AG04450 (cell line): ENCODE measurements at regions not wholly inside any gene's neighbourhood (a gene's known extent, or its start where the extent isn't known, plus 50 kb on each side); places are given as distances from the start of the nearest gene placed in this dataset.

ENCODE experiments used
- CTCF ChIA-PET: fragments of 300-600, 350-600 bp; formaldehyde crosslinking; extraction: SDS; loops from one replicate; lab custom pipeline; 2022; ENCODE audit warnings: antibody characterized with exemption, inconsistent platforms; lab: Charles Lee
- POLR2A ChIA-PET: fragments of 350-600 bp; formaldehyde crosslinking; extraction: SDS; loops from one replicate; lab custom pipeline; 2021; ENCODE audit warnings: antibody characterized with exemption, inconsistent platforms; lab: Yijun Ruan, JAX
- DNase-seq: peaks from one replicate; pipeline ENCODE4 v3.0.0-alpha.2; 2011; ENCODE audit warnings: low read depth, low spot score
- H3K27ac ChIP-seq: one replicate; pipeline ENCODE4 v1.5.1; 2012; ENCODE audit warnings: low read depth, low read length, control low read depth
- H3K27me3 ChIP-seq: one replicate; pipeline ENCODE4 v1.6.0; 2012; ENCODE audit warnings: low read length; ENCODE audit not compliant: control insufficient read depth, insufficient read depth
- H3K4me3 ChIP-seq: 2 replicates; pipeline ENCODE4 v1.5.1; 2011; ENCODE audit warnings: mild to moderate bottlenecking, low read depth, low read length, control low read depth
- H3K9me3 ChIP-seq: 2 replicates; pipeline ENCODE4 v1.5.1; 2012; ENCODE audit warnings: low read length; ENCODE audit not compliant: control insufficient read depth, insufficient read depth
- CTCF ChIP-seq: IDR thresholded peaks from 2 replicates; pipeline ENCODE4 v1.5.1; 2011; ENCODE audit warnings: low read depth, low read length, control low read depth, inconsistent platforms

- Histone ChIP-seq H3K4me3 (no peak overlapping the region), H3K9me3 (no peaks in the 10 kb centered on the region; the same call in 1 of the 2 replicates), H3K27ac (no peak overlapping the region), H3K27me3 (no peaks in the 10 kb centered on the region)
- ChIA-PET POLR2A (no interaction called here), CTCF (no interaction called here)
- DNase-seq: no peak
- no peak for TF ChIP-seq CTCF
These were observed 478.9 kb upstream of the PSMD7 start for GRCh38 chr16:73817526-73818324.

GRCh38 chr16:73813527-73813926, 483.1 kb upstream of the PSMD7 start:
- Histone ChIP-seq H3K27ac (no peak overlapping the region), H3K4me3 (no peak overlapping the region), H3K9me3 (no peaks in the 10 kb centered on the region), H3K27me3 (no peaks in the 10 kb centered on the region)
- TF ChIP-seq CTCF: no peak
- no peak for DNase-seq
- CTCF ChIA-PET: no interaction called here
- POLR2A ChIA-PET: no interaction called here

- no peak for DNase-seq
- Histone ChIP-seq H3K9me3 (no peaks in the 10 kb centered on the region), H3K27me3 (no peaks in the 10 kb centered on the region), H3K27ac (no peak overlapping the region), H3K4me3 (no peak overlapping the region)
- ChIA-PET CTCF (no interaction called here), POLR2A (no interaction called here)
- TF ChIP-seq CTCF: no peak
These were observed 492.2 kb upstream of the PSMD7 start for GRCh38 chr16:73804456-73804855.

DNA sequence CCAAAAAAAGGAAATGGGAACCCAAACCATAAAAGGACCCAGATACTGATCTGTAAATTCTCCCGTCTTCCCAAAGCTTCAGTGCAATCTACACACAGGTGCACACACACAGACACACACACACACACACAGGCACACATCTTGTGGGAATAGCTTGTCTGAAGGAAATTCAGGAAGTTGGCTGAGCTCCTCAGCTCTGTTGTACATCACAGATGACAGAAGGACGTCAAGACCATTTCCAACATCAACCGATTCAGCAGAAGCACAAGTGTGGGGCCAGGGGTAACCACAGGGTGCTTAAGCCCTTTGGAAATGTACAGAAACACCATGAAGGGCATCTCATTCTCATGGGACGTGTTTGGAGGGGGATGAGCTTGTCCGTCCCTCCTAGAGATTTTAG, 498.1 kb upstream of the PSMD7 start:
- Histone ChIP-seq H3K27me3 (no peaks in the 10 kb centered on the region), H3K27ac (no peak overlapping the region), H3K9me3 (no peaks in the 10 kb centered on the region), H3K4me3 (no peak overlapping the region)
- no peak for TF ChIP-seq CTCF
- DNase-seq: no peak
- ChIA-PET POLR2A (no interaction called here), CTCF (no interaction called here)

- ChIA-PET CTCF (no interaction called here), POLR2A (no interaction called here)
- no peaks in the 10 kb centered on the region for H3K9me3 ChIP-seq
- no peak for TF ChIP-seq CTCF
- DNase-seq: no peak
- no peak overlapping the region for H3K27ac ChIP-seq
- H3K4me3 ChIP-seq: no peak overlapping the region
- peaks cover 2% of the 10 kb centered on the region for H3K27me3 ChIP-seq
These were observed 499.5 kb upstream of the PSMD7 start for GRCh38 chr16:73797115-73797514.
